Sigmoid colon (tissue), 4 donors: ENCODE measurements at regions not wholly inside any gene's neighbourhood (a gene's known extent, or its start where the extent isn't known, plus 50 kb on each side); places are given as distances from the start of the nearest gene placed in this dataset.

Source experiments
- EP300 ChIP-seq, 4 donors: sonication (generic); formaldehyde crosslinking; IDR thresholded peaks; one replicate each; pipeline ENCODE4 v1.6.1; 2017; ENCODE audit warnings: antibody characterized with exemption in 4 of 4
- POLR2A ChIP-seq, 2 donors: fragments of 450-650 bp; IDR thresholded peaks; one replicate each; pipeline ENCODE4 v1.6.1; 2016; ENCODE audit warnings: antibody characterized with exemption in 2 of 2, mild to moderate bottlenecking in 2 of 2, moderate library complexity in 2 of 2
- POLR2AphosphoS5 ChIP-seq, 4 donors: sonication (generic); formaldehyde crosslinking; IDR thresholded peaks; one replicate each; pipeline ENCODE4 v1.6.1; 2017; ENCODE audit warnings: antibody characterized with exemption in 4 of 4
- TF ChIP-seq, protein P1 (sequence below), 4 experiments: fragments of 450-650 bp in 3 of 4; fragments of 200-600 bp in 1 of 4; IDR thresholded peaks; one replicate each; pipeline ENCODE4 v1.5.1; 2016 to 2019; ENCODE audit warnings: antibody characterized with exemption in 4 of 4, mild to moderate bottlenecking in 3 of 4, moderate library complexity in 2 of 4

DNA sequence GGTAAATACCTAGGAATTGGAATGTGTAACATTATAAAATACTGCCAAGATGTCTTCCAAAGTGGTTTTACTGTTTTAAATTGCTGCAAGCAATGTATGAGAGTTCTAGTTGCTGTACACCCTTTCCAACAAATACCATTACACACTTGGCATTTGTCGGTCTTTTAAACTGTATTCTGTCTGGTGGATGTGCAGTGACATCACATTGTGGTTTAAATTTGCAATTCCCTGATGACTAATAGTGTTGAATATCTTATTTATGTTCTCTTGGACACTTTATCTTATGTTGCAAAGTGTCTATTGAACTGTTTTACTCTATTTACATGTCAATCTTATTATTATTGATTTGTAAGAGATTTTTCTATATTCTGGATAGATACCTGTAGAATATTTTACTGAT, 561.2 kb upstream of the B3GALT2 start:
- TF ChIP-seq, protein P1, sequence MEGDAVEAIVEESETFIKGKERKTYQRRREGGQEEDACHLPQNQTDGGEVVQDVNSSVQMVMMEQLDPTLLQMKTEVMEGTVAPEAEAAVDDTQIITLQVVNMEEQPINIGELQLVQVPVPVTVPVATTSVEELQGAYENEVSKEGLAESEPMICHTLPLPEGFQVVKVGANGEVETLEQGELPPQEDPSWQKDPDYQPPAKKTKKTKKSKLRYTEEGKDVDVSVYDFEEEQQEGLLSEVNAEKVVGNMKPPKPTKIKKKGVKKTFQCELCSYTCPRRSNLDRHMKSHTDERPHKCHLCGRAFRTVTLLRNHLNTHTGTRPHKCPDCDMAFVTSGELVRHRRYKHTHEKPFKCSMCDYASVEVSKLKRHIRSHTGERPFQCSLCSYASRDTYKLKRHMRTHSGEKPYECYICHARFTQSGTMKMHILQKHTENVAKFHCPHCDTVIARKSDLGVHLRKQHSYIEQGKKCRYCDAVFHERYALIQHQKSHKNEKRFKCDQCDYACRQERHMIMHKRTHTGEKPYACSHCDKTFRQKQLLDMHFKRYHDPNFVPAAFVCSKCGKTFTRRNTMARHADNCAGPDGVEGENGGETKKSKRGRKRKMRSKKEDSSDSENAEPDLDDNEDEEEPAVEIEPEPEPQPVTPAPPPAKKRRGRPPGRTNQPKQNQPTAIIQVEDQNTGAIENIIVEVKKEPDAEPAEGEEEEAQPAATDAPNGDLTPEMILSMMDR (IDR thresholded peaks at IDR 0.05): no peak
- TF ChIP-seq POLR2AphosphoS5 (IDR thresholded peaks at IDR 0.05) (no peak), POLR2A (IDR thresholded peaks at IDR 0.05) (no peak), EP300 (IDR thresholded peaks at IDR 0.05) (no peak)
